ENCODE measurements at regions not wholly inside any gene's neighbourhood (a gene's known extent, or its start where the extent isn't known, plus 50 kb on each side); places are given as distances from the start of the nearest gene placed in this dataset.

GRCh38 chr7:46989247-46989646 lies 592.7 kb downstream of the TNS3 start:
- H3K4me3 ChIP-seq (ENCODE audit: low read depth, low read length): no peak overlapping the region
- no peak for DNase-seq (ENCODE audit: low read depth)
- TF ChIP-seq CTCF (conservative IDR thresholded peaks at IDR 0.05; ENCODE audit: low read depth, low read length): no peak

GRCh38 chr7:46982928-46983327 lies 599.0 kb downstream of the TNS3 start:
- no peak for TF ChIP-seq CTCF (conservative IDR thresholded peaks at IDR 0.05; ENCODE audit: low read depth, low read length)
- no peak overlapping the region for H3K4me3 ChIP-seq (ENCODE audit: low read depth, low read length)
- DNase-seq (ENCODE audit: low read depth): no peak

- no peak overlapping the region for H3K4me3 ChIP-seq (ENCODE audit: low read depth, low read length)
- no peak for TF ChIP-seq CTCF (conservative IDR thresholded peaks at IDR 0.05; ENCODE audit: low read depth, low read length)
- DNase-seq (ENCODE audit: low read depth): peak; percentile 10
These were observed 602.5 kb downstream of the TNS3 start for GRCh38 chr7:46979439-46979838.

- no peak for DNase-seq (ENCODE audit: low read depth)
- no peak for TF ChIP-seq CTCF (conservative IDR thresholded peaks at IDR 0.05; ENCODE audit: low read depth, low read length)
These were observed 606.4 kb downstream of the TNS3 start for GRCh38 chr7:46975493-46975892.

GRCh38 chr7:46972205-46972604 lies 609.7 kb downstream of the TNS3 start:
- DNase-seq (ENCODE audit: low read depth): peak; percentile 89

More at GRCh38 chr7:46975493-46975892, 606.4 kb downstream of the TNS3 start:
- no peak overlapping the region for H3K4me3 ChIP-seq (ENCODE audit: low read depth, low read length)

GRCh38 chr7:46970476-46970875 lies 611.4 kb downstream of the TNS3 start:
- no peak for TF ChIP-seq CTCF (conservative IDR thresholded peaks at IDR 0.05; ENCODE audit: low read depth, low read length)
- H3K4me3 ChIP-seq (ENCODE audit: low read depth, low read length): no peak overlapping the region
- peak; percentile 31 for DNase-seq (ENCODE audit: low read depth)

More at GRCh38 chr7:46972205-46972604, 609.7 kb downstream of the TNS3 start:
- no peak for TF ChIP-seq CTCF (conservative IDR thresholded peaks at IDR 0.05; ENCODE audit: low read depth, low read length)
- no peak overlapping the region for H3K4me3 ChIP-seq (ENCODE audit: low read depth, low read length)

- no peak for TF ChIP-seq CTCF (conservative IDR thresholded peaks at IDR 0.05; ENCODE audit: low read depth, low read length)
- no peak overlapping the region for H3K4me3 ChIP-seq (ENCODE audit: low read depth, low read length)
- no peak for DNase-seq (ENCODE audit: low read depth)
These were observed 611.8 kb downstream of the TNS3 start for GRCh38 chr7:46970131-46970430.
